Adipocyte (in vitro differentiated cells): ENCODE measurements at regions not wholly inside any gene's neighbourhood (a gene's known extent, or its start where the extent isn't known, plus 50 kb on each side); places are given as distances from the start of the nearest gene placed in this dataset.

Source experiments
- DNase-seq: peaks from one replicate; pipeline ENCODE4 v3.0.0-alpha.2; 2015; ENCODE audit warnings: low read depth
- H3K27me3 ChIP-seq: replicated peaks from 2 replicates; pipeline ENCODE4 v1.7.0; 2013; ENCODE audit warnings: mild to moderate bottlenecking, low read length, moderate library complexity; ENCODE audit not compliant: control insufficient read depth, insufficient read depth
- H3K36me3 ChIP-seq: 2 replicates; pipeline ENCODE4 v1.7.0; 2013; ENCODE audit warnings: low read length, mild to moderate bottlenecking, moderate library complexity; ENCODE audit not compliant: control insufficient read depth, insufficient read depth, severe bottlenecking
- H3K4me1 ChIP-seq: 2 replicates; pipeline ENCODE4 v1.7.0; 2013; ENCODE audit warnings: mild to moderate bottlenecking, low read length, moderate library complexity; ENCODE audit not compliant: control insufficient read depth, insufficient read depth
- H3K4me3 ChIP-seq: 2 replicates; pipeline ENCODE4 v1.7.0; 2013; ENCODE audit warnings: mild to moderate bottlenecking, low read length, moderate library complexity
- H3K9ac ChIP-seq: 2 replicates; pipeline ENCODE4 v1.7.0; 2013; ENCODE audit warnings: mild to moderate bottlenecking, low read length, moderate library complexity
- H3K9me3 ChIP-seq: 2 replicates; pipeline ENCODE4 v1.7.0; 2013; ENCODE audit warnings: mild to moderate bottlenecking, low read length, moderate library complexity; ENCODE audit not compliant: control insufficient read depth

- no peak for DNase-seq
- Histone ChIP-seq H3K4me3 (no peak overlapping the region), H3K4me1 (no peaks in the 10 kb centered on the region), H3K9me3 (no peaks in the 10 kb centered on the region), H3K36me3 (no peaks in the 10 kb centered on the region), H3K27me3 (no peaks in the 10 kb centered on the region), H3K9ac (no peak overlapping the region)
Observed at GRCh38 chr9:17062497-17062896, 72.3 kb upstream of the CNTLN start.

- H3K4me1 ChIP-seq: no peaks in the 10 kb centered on the region
- H3K36me3 ChIP-seq: no peaks in the 10 kb centered on the region
- no peaks in the 10 kb centered on the region for H3K9me3 ChIP-seq
- H3K9ac ChIP-seq: no peak overlapping the region
- no peak overlapping the region for H3K4me3 ChIP-seq
- no peaks in the 10 kb centered on the region for H3K27me3 ChIP-seq
- DNase-seq: no peak
Observed at GRCh38 chr9:17060450-17060849, 74.4 kb upstream of the CNTLN start.

GRCh38 chr9:17059465-17059864 is 75.4 kb upstream of the CNTLN start:
- Histone ChIP-seq H3K4me1 (no peaks in the 10 kb centered on the region), H3K9me3 (no peaks in the 10 kb centered on the region), H3K27me3 (no peaks in the 10 kb centered on the region), H3K4me3 (no peak overlapping the region), H3K9ac (no peak overlapping the region), H3K36me3 (no peaks in the 10 kb centered on the region)
- DNase-seq: no peak

GRCh38 chr9:17057729-17058128 is 77.1 kb upstream of the CNTLN start:
- Histone ChIP-seq H3K4me3 (no peak overlapping the region), H3K4me1 (no peaks in the 10 kb centered on the region), H3K27me3 (no peaks in the 10 kb centered on the region), H3K36me3 (no peaks in the 10 kb centered on the region), H3K9me3 (no peaks in the 10 kb centered on the region), H3K9ac (no peak overlapping the region)
- DNase-seq: no peak

- Histone ChIP-seq H3K4me3 (no peak overlapping the region), H3K27me3 (no peaks in the 10 kb centered on the region), H3K36me3 (no peaks in the 10 kb centered on the region), H3K4me1 (no peaks in the 10 kb centered on the region), H3K9ac (no peak overlapping the region), H3K9me3 (no peaks in the 10 kb centered on the region)
- DNase-seq: no peak
Observed at GRCh38 chr9:17052626-17053025, 82.2 kb upstream of the CNTLN start.

- H3K27me3 ChIP-seq: no peaks in the 10 kb centered on the region
- H3K9me3 ChIP-seq: no peaks in the 10 kb centered on the region
- DNase-seq: no peak
- H3K9ac ChIP-seq: no peak overlapping the region
- H3K36me3 ChIP-seq: no peaks in the 10 kb centered on the region
- no peak overlapping the region for H3K4me3 ChIP-seq
- no peaks in the 10 kb centered on the region for H3K4me1 ChIP-seq
Observed at GRCh38 chr9:17045381-17045940, 89.4 kb upstream of the CNTLN start.

- peaks cover 12% of the 10 kb centered on the region for H3K9me3 ChIP-seq
- no peaks in the 10 kb centered on the region for H3K27me3 ChIP-seq
- no peak overlapping the region for H3K4me3 ChIP-seq
- H3K36me3 ChIP-seq: no peaks in the 10 kb centered on the region
- no peak overlapping the region for H3K9ac ChIP-seq
- no peaks in the 10 kb centered on the region for H3K4me1 ChIP-seq
- peak; percentile 55 for DNase-seq
Observed at GRCh38 chr9:17031546-17031945, 103.3 kb upstream of the CNTLN start.

GRCh38 chr9:17025281-17025680 is 109.6 kb upstream of the CNTLN start:
- H3K9me3 ChIP-seq: peaks cover 5% of the 10 kb centered on the region
- peak; percentile 57 for DNase-seq
- H3K4me1 ChIP-seq: peaks cover 13% of the 10 kb centered on the region
- no peaks in the 10 kb centered on the region for H3K27me3 ChIP-seq
- no peak overlapping the region for H3K9ac ChIP-seq
- no peak overlapping the region for H3K4me3 ChIP-seq
- H3K36me3 ChIP-seq: no peaks in the 10 kb centered on the region

GRCh38 chr9:17024129-17024528 is 110.7 kb upstream of the CNTLN start:
- H3K36me3 ChIP-seq: no peaks in the 10 kb centered on the region
- peaks cover 14% of the 10 kb centered on the region for H3K4me1 ChIP-seq
- no peak overlapping the region for H3K9ac ChIP-seq
- no peak for DNase-seq
- H3K27me3 ChIP-seq: no peaks in the 10 kb centered on the region
- H3K4me3 ChIP-seq: no peak overlapping the region
- H3K9me3 ChIP-seq: no peaks in the 10 kb centered on the region

GRCh38 chr9:17021387-17021970 is 113.4 kb upstream of the CNTLN start:
- peaks cover 24% of the 10 kb centered on the region for H3K4me1 ChIP-seq
- no peak overlapping the region for H3K4me3 ChIP-seq
- H3K9ac ChIP-seq: no peak overlapping the region
- H3K36me3 ChIP-seq: no peaks in the 10 kb centered on the region
- DNase-seq: peak; percentile 76
- no peaks in the 10 kb centered on the region for H3K9me3 ChIP-seq
- no peaks in the 10 kb centered on the region for H3K27me3 ChIP-seq

- H3K9ac ChIP-seq: no peak overlapping the region
- no peaks in the 10 kb centered on the region for H3K36me3 ChIP-seq
- H3K4me1 ChIP-seq: peaks cover 24% of the 10 kb centered on the region
- H3K27me3 ChIP-seq: no peaks in the 10 kb centered on the region
- no peak for DNase-seq
- peak overlapping the region; percentile 17 for H3K4me3 ChIP-seq
- no peaks in the 10 kb centered on the region for H3K9me3 ChIP-seq
Observed at GRCh38 chr9:17019398-17019797, 115.4 kb upstream of the CNTLN start.
